ENCODE measurements at regions not wholly inside any gene's neighbourhood (a gene's known extent, or its start where the extent isn't known, plus 50 kb on each side); places are given as distances from the start of the nearest gene placed in this dataset.
"Not testable (repeated sequence)": the region's sequence is repeated elsewhere in the genome, so short reads cannot be mapped to it uniquely, and the experiment has no call there.

GRCh38 chr1:192418552-192419285 is 101.9 kb downstream of the RGS21 start:
- DNase-seq = no peak

- no peak for DNase-seq
These were observed 113.9 kb downstream of the RGS21 start for GRCh38 chr1:192430644-192431043.

- no peak for DNase-seq
These were observed 118.9 kb downstream of the RGS21 start for GRCh38 chr1:192435704-192436103.

- no peak for DNase-seq
These were observed 119.8 kb downstream of the RGS21 start for GRCh38 chr1:192436441-192437078.

DNA sequence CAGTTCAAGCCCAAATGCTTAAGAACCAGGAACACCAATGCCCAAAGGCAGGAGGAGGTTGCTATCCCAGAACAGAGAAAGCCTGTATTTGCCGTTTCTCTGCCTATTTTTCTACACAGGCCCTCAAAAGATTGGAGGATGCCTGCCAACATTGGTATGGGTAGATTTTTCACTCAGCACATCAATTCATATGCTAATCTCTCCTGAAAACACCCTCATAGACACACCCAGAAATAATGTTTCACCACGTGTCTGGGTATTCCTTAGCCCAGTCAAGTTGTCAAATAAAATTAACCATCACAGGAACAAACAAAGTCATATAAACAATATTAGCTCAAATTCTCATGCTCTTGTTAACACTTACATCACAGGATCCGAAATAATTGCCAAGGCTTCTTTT is 121.9 kb downstream of the RGS21 start:
- DNase-seq = no peak

DNA sequence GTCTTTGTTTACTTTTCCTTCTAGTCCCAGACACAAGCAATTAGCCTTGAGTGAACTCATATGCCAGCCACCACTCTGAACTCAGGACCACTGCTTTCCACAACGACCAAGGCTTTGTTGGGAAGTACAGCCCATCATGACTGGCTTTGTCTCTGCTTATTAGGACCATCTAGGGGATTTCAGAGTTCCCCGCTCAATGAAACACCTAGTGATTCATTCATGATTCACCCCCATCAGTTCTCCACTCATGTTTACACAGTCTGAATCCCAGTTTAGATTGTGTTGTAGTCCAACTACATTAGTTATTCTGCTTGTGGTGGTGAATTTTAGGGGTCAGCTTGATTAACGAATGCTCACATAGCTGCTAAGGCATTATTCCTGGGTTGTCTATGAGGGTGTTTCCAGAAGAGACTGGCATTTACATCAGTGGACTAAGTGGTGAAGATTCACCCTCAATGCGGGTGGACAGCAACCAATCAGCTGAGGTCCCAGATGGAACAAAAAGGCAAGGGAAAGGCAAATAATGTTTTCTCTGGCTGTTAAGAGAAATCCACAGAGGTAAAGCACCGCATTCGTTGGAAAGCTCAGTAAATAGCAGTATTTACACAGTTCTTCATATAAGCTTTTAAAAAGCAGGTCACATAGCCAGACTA is 122.7 kb downstream of the RGS21 start:
- no peak for DNase-seq

DNA sequence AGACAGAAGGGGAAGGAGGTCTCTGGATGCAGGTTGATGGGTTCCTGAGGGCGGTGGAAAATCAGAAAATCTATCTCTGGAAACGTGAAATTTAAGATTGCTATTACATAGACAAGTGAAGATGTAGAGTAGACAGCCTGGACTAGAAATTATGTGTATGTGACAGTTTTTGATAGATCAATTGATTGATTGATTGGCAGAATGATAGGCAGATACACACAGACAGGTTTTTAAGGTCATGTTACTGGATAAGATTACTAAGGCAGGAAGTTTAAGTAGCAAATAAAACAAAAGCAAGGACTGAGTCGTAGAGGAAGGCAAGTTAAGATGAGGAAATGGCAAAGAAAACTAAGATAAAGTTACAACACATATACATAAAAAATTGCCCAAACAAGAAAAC is 124.7 kb downstream of the RGS21 start:
- no peak for DNase-seq

GRCh38 chr1:192442736-192443135 is 125.9 kb downstream of the RGS21 start:
- DNase-seq = no peak

GRCh38 chr1:192443616-192444015 is 126.8 kb downstream of the RGS21 start:
- no peak for DNase-seq

DNA sequence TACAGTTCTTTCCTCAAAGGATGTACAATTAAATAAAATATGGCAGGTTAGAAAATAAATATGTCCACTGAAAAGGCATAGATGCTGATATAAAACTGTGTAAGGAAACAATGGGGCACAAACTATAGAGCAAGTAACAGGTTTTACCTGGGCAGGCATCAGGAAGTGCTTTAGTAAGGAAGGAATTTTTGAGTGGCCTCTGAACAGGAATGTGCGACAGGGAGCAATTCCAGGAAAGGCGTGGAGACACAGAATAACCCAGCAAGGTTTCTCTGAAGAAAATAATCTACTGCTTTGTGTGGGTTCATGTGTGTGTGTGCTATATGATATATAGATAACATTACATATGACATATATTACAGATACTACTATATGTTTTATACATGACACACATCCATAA is 128.4 kb downstream of the RGS21 start:
- no peak for DNase-seq

GRCh38 chr1:192445839-192446489 is 129.2 kb downstream of the RGS21 start:
- peak; percentile 34 for DNase-seq

GRCh38 chr1:192448026-192448578 is 127.5 kb upstream of the RGS1 start:
- no peak for DNase-seq

DNA sequence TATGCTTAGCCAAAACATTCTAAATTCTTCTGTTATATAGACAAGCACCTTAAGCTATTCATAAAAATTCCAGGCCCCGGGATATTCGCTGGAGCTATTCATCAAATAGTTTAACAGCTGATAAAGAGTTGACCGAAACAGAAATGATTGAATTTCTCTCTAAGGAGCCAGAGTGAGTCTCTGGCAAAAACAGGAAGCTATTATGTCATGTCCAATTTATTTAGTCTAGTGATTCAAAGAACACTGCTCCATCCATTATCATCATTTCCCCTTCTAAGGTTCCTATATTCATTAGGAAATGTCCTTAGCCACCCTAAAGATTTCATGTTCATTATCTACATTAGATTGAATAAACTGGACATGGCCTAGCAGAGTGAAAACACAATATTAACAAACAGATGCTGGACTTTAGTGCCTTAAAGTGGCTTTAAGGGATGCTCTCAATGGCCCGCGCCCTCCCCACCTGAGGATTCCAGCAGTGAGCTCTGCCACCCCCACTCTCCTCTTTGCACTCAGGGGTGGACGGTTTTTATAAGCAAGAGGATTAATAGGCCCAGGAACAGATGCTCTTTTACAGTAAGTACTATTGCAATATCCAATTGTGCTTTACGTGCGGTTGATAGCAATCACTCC is 122.1 kb upstream of the RGS1 start:
- DNase-seq = no peak

- DNase-seq = no peak
These were observed 116.1 kb upstream of the RGS1 start for GRCh38 chr1:192459467-192459866.

DNA sequence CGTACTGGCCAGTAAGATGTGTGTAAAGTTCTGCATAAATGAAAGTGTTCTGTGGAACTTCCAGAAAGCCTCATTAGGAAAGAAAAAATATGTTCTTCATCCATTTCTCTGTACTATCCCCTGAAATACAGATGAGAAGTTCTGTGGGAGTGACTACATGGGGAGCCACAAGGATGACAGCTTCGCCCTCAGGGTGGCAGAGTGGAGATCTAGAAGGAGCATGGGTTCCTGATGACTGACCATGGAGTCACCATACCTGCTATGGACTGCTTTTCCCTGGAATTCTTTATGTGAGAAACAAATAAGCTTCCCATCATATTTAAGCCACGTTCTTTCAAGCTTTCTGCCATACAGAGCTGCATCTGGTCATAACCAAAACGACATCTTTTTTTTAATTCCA is 113.9 kb upstream of the RGS1 start:
- no peak for DNase-seq

GRCh38 chr1:192462616-192463015 is 113.0 kb upstream of the RGS1 start:
- DNase-seq = no peak

- no peak for DNase-seq
These were observed 111.9 kb upstream of the RGS1 start for GRCh38 chr1:192463661-192464060.

GRCh38 chr1:192465221-192465620 is 110.4 kb upstream of the RGS1 start:
- not testable (repeated sequence) for DNase-seq

DNA sequence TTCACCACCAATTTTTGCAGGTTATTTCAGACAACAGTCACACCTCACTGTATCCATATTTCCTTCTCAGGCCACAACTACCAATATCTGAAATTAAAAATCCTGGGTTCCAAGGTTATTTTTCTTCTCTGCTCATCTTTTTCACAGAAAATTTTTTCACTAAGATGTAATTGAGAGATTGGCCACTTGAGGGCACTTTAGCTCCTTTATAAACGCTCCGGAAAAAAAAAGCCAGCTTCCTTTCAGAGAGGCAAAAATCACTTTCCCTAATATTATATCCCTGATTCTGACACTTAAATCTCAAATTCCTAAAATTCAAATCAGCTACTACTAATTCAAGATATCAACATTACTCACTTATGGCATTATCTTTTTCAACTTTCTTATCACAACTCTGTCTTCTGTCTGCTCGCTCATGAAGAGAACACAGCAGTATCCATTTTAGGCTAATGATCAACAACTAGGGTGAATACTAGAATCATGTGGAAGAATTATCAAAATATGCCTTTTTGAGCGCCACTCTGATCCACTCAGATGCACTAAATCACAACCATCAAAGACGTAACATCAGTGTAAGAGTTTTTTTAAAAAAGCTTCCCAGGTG is 101.4 kb upstream of the RGS1 start:
- no peak for DNase-seq

- no peak for DNase-seq
These were observed 100.2 kb upstream of the RGS1 start for GRCh38 chr1:192475329-192475728.

DNA sequence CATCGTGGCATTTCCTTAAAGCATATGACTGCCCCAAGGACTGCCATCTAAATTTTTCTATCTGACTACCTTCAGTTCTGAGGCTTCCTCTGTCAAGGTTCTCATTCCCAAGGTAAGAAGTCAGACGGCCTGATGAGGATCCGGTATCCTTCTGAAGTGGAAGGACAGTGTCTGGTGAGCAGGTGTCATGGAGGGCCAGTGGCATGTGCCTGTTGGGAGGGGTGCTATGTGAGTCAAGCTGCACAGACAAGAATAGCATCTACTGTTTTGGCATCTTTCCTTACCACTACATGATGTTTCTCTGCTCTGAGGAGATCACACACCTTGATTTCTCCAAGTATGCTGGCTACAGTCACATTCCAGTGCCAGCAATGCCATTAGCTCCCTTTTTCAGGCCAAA is 99.6 kb upstream of the RGS1 start:
- DNase-seq = no peak
